B cell (primary cell): ENCODE measurements at regions not wholly inside any gene's neighbourhood (a gene's known extent, or its start where the extent isn't known, plus 50 kb on each side); places are given as distances from the start of the nearest gene placed in this dataset.
"Not testable (repeated sequence)": the region's sequence is repeated elsewhere in the genome, so short reads cannot be mapped to it uniquely, and the experiment has no call there.

Experiments used
- ATAC-seq: fragments of 200-7000 bp; cut with Tn5 transposase; one replicate; pipeline ENCODE4 v1.10.0; 2021; ENCODE audit warnings: low read depth, mild to moderate bottlenecking, moderate number of reproducible peaks, moderate library complexity
- CTCF ChIA-PET: fragments of 350-600 bp; sonication (Branson Sonifier 250); formaldehyde crosslinking; loops from one replicate; lab custom pipeline; 2021; ENCODE audit warnings: antibody characterized with exemption, inconsistent platforms; lab: Charles Lee
- POLR2A ChIA-PET: fragments of 350-600 bp; sonication (Branson Sonifier 250); formaldehyde crosslinking; loops from one replicate; lab custom pipeline; 2021; ENCODE audit warnings: antibody characterized with exemption; lab: Charles Lee
- DNase-seq: peaks from one replicate; pipeline ENCODE4 v3.0.0; 2013
- H2AFZ ChIP-seq: 2 replicates; pipeline ENCODE4 v1.6.1; 2012; ENCODE audit warnings: mild to moderate bottlenecking, low read depth, low read length; ENCODE audit not compliant: insufficient read depth, poor library complexity, severe bottlenecking
- H3K27ac ChIP-seq, 2 donors: 1 replicate in 1 of 2; 2 replicates in 1 of 2; pipeline ENCODE4 v1.5.1; 2012 to 2013; ENCODE audit warnings: low read length in 2 of 2, mild to moderate bottlenecking in 2 of 2, moderate library complexity in 1 of 2
- H3K27me3 ChIP-seq, 4 experiments: fragments of 200-600 bp in 1 of 4; sonication (generic) in 1 of 4; replicated peaks in 1 of 4; 1 replicate in 2 of 4; 2 replicates in 2 of 4; pipeline versions ENCODE4 v1.6.1 to v1.7.0; 2013 to 2016; ENCODE audit warnings: low read length in 3 of 4, mild to moderate bottlenecking in 2 of 4, mixed read lengths in 1 of 4, moderate library complexity in 1 of 4; ENCODE audit not compliant: insufficient read depth in 4 of 4, control insufficient read depth in 3 of 4; ENCODE audit errors: control extremely low read depth in 1 of 4
- H3K36me3 ChIP-seq, 2 experiments: replicated peaks in 1 of 2; 1 replicate in 1 of 2; 2 replicates in 1 of 2; pipeline versions ENCODE4 v1.6.1 to v1.7.1; 2013; ENCODE audit warnings: low read length in 1 of 2; ENCODE audit not compliant: insufficient read depth in 2 of 2, control insufficient read depth in 1 of 2; ENCODE audit errors: control extremely low read depth in 1 of 2, extremely low read depth in 1 of 2
- H3K4me1 ChIP-seq, 2 donors: fragments of 200-600 bp in 1 of 2; sonication (generic) in 1 of 2; 1 replicate in 1 of 2; 2 replicates in 1 of 2; pipeline versions ENCODE4 v1.5.1 to v1.6.1; 2013 to 2017; ENCODE audit warnings: low read length in 2 of 2; ENCODE audit not compliant: control insufficient read depth in 2 of 2, insufficient read depth in 2 of 2
- H3K4me2 ChIP-seq: replicated peaks from 2 replicates; pipeline ENCODE3; 2012; ENCODE audit warnings: mild to moderate bottlenecking, low read depth, low read length; ENCODE audit not compliant: poor library complexity, severe bottlenecking
- H3K4me3 ChIP-seq, 5 experiments: fragments of 200-600 bp in 1 of 5; sonication (generic) in 1 of 5; 1 replicate in 3 of 5; 2 replicates in 2 of 5; pipeline versions ENCODE4 v1.5.1 to v1.7.0; 2011 to 2016; ENCODE audit warnings: low read length in 4 of 5, mild to moderate bottlenecking in 4 of 5, low read depth in 2 of 5, control low read depth in 1 of 5, moderate library complexity in 1 of 5; ENCODE audit not compliant: insufficient read depth in 1 of 5; ENCODE audit errors: control extremely low read depth in 1 of 5, extremely low read depth in 1 of 5
- H3K79me2 ChIP-seq: fragments of 200-600 bp; sonication (generic); one replicate; pipeline ENCODE4 v1.6.0; 2016; ENCODE audit warnings: low read length; ENCODE audit not compliant: control insufficient read depth, insufficient read depth
- H3K9ac ChIP-seq: fragments of 200-600 bp; sonication (generic); 2 replicates; pipeline ENCODE4 v1.6.1; 2017; ENCODE audit warnings: mild to moderate bottlenecking, low read length, moderate library complexity
- H3K9me3 ChIP-seq, 3 donors: one replicate each; pipeline versions ENCODE4 v1.6.1 to v1.7.1; 2013; ENCODE audit warnings: low read length in 2 of 3; ENCODE audit not compliant: control insufficient read depth in 2 of 3, insufficient read depth in 1 of 3; ENCODE audit errors: control extremely low read depth in 1 of 3
- H4K20me1 ChIP-seq: 2 replicates; pipeline ENCODE4 v1.6.0; 2012; ENCODE audit warnings: mild to moderate bottlenecking, low read length; ENCODE audit not compliant: insufficient read depth, control insufficient read depth, poor library complexity, severe bottlenecking
- H3K27ac Mint-ChIP-seq: one replicate; pipeline ENCODE4 v1.8.0; 2021; ENCODE audit warnings: mixed read lengths
- H3K27me3 Mint-ChIP-seq: one replicate; pipeline ENCODE4 v1.8.0; 2021; ENCODE audit warnings: mixed read lengths
- H3K4me1 Mint-ChIP-seq: one replicate; pipeline ENCODE4 v1.8.0; 2021; ENCODE audit warnings: mixed read lengths
- H3K4me3 Mint-ChIP-seq: one replicate; pipeline ENCODE4 v1.8.0; 2021; ENCODE audit warnings: mixed read lengths
- H3K9me3 Mint-ChIP-seq: one replicate; pipeline ENCODE4 v1.8.0; 2022; ENCODE audit warnings: mixed read lengths; ENCODE audit not compliant: insufficient read depth
- CTCF ChIP-seq: fragments of 200-600 bp; IDR thresholded peaks from one replicate; pipeline ENCODE4 v1.8.0; 2022; ENCODE audit warnings: antibody characterized with exemption, mild to moderate bottlenecking
- EZH2 ChIP-seq: IDR thresholded peaks from 2 replicates; pipeline ENCODE4 v1.6.1; 2012; ENCODE audit warnings: borderline replicate concordance, low read depth, mild to moderate bottlenecking, moderate library complexity, low read length; ENCODE audit not compliant: insufficient read depth, poor library complexity, severe bottlenecking
- WGBS: methylation state at CpG from one replicate; pipeline ENCODE4 v1.1.5; 2013; ENCODE audit warnings: missing lambda C conversion rate; ENCODE audit not compliant: insufficient coverage; 5-methylcytosine and 5-hydroxymethylcytosine counted together
- intact Hi-C: fragments of 100-400 bp; cut with micrococcal nuclease; formaldehyde crosslinking; loops from one replicate; pipeline ENCODE4 v1.10.0; 2022

DNA sequence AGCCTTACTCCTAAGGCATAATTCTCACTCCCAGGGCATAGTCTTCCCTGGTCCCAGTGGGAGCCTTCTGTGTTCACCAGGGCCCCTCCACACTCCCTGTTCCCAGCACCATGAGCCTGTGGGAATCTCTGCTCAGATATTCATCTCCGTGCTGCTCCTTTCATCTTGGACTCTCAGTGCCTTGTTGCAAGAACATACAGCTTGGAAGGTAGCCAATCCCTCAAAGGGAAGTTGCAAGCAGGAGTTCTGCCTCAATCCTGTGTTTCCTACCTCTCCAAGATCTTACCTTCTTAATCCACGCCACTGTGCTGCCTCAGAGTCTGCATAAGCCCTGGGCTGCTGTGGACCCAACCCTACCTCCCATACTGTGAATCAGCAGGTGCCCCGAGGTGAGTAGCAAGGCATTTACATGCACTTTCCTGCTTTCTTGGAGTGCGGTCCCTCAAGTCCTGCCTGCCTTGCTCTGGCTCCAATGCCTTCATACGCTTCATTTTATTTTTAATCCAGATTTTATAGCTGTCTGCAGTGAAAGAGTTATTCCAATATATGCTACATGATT is 413.8 kb upstream of the RAB6C start:
- Histone ChIP-seq H3K4me1 (no peaks in the 10 kb centered on the region), H3K4me3 (no peak overlapping the region), H3K9ac (no peak overlapping the region), H3K79me2 (no peaks in the 10 kb centered on the region), H3K36me3 (no peaks in the 10 kb centered on the region), H3K27ac (no peak overlapping the region), H3K4me2 (no peak overlapping the region), H3K9me3 (peaks cover 0 to 4% (median 0%) of the 10 kb centered on the region in 3 donors), H4K20me1 (no peaks in the 10 kb centered on the region), H3K27me3 (no peaks in the 10 kb centered on the region), H2AFZ (no peak overlapping the region)
- DNase-seq (no peak), ATAC-seq (no peak)
- POLR2A ChIA-PET = no interaction called here
- Mint-ChIP-seq H3K4me3 (no peak overlapping the region), H3K9me3 (peaks cover 5% of the 10 kb centered on the region), H3K27me3 (peaks cover 15% of the 10 kb centered on the region), H3K4me1 (no peaks in the 10 kb centered on the region), H3K27ac (no peak overlapping the region)
- TF ChIP-seq CTCF (no peak), EZH2 (no peak)
- WGBS = 39% methylated on average over 3 of the region's 5 CpGs
- intact Hi-C loops = no loop called here
- CTCF ChIA-PET = no interaction called here

DNA sequence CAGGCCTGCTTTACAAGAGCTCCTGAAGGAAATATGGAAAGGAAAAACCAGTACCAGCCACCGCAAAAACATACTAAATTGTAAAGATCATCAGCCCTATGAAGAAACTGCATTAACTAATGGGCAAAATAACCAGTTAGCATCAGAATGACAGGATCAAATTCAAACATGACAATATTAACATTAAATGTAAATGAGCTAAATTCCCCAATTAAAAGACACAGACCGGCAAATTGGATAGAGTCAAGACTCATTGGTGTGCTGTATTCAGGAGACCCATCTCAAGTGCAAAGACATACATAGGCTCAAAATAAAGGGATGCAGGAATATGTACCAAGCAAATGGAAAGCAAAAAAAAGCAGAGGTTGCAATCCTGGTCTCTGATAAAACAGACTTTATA is 408.7 kb upstream of the RAB6C start:
- H3K79me2 ChIP-seq, H3K4me2 ChIP-seq, H2AFZ ChIP-seq, H3K4me3 ChIP-seq, H3K4me1 Mint-ChIP-seq, DNase-seq, CTCF ChIA-PET, H3K27ac ChIP-seq, H3K4me3 Mint-ChIP-seq, H3K27ac Mint-ChIP-seq, H3K36me3 ChIP-seq, H4K20me1 ChIP-seq, intact Hi-C loops, H3K9ac ChIP-seq, POLR2A ChIA-PET, ATAC-seq, H3K27me3 ChIP-seq, H3K4me1 ChIP-seq, H3K9me3 ChIP-seq, H3K27me3 Mint-ChIP-seq: not testable (repeated sequence)
- no CpG with 5 or more reads among the region's 2 CpGs for WGBS
- peaks cover 20% of the 10 kb centered on the region for H3K9me3 Mint-ChIP-seq
